MV-4-11 (cell line): ENCODE measurements at regions not wholly inside any gene's neighbourhood (a gene's known extent, or its start where the extent isn't known, plus 50 kb on each side); places are given as distances from the start of the nearest gene placed in this dataset.
A peak's percentile ranks its signal among the peaks of the same experiment; 100 is the strongest.
"Not testable (repeated sequence)": the region's sequence is repeated elsewhere in the genome, so short reads cannot be mapped to it uniquely, and the experiment has no call there.

Source experiments
- DNase-seq: peaks from one replicate; lab custom pipeline; 2025; lab: John Stamatoyannopoulos, UW

GRCh38 chr7:142568435-142569097, 180.7 kb upstream of the PRSS1 start:
- DNase-seq: peak; percentile 71

GRCh38 chr7:142567201-142568075, 181.8 kb upstream of the PRSS1 start:
- no peak for DNase-seq

DNA sequence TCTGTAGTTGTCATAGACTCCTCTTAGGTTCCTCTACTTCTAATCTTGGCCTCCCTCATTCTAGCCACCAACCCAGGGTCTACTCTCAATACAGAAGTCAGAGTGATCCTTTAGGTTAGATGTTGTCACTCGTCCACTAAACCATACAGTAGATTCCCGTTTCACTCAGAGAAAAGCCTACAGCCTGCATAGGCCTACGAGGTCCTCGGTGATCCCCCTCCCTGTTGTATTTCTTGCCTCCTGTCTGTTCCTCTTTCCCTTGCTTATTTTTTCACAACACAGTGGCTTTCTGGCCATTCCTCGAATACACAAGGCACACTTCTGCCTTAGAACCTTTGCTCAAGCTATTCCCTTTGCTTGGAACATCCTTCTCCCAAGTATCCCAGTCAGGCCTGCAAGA, 183.0 kb upstream of the PRSS1 start:
- DNase-seq: peak; percentile 83

- DNase-seq: peak; percentile 57
These were observed 185.1 kb upstream of the PRSS1 start for GRCh38 chr7:142564125-142564524.

DNA sequence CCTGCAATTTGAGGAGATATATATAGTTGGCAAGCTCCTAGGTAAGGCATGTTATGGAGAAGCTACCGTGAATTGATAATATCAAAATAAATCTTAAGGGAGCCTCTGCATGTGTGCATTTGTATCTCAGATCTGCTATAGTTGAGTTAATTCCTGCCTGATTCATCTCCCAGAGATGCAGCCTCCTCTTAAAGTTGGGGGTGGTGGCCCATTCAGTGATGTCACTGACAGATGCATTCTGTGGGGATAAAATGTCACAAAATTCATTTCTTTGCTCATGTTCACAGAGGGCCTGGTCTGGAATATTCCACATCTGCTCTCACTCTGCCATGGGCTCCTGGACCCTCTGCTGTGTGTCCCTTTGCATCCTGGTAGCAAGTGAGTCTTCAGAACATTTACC, 185.8 kb upstream of the PRSS1 start:
- DNase-seq: no peak

GRCh38 chr7:142562688-142563087, 186.6 kb upstream of the PRSS1 start:
- no peak for DNase-seq

- not testable (repeated sequence) for DNase-seq
These were observed 187.9 kb upstream of the PRSS1 start for GRCh38 chr7:142561396-142561795.

DNA sequence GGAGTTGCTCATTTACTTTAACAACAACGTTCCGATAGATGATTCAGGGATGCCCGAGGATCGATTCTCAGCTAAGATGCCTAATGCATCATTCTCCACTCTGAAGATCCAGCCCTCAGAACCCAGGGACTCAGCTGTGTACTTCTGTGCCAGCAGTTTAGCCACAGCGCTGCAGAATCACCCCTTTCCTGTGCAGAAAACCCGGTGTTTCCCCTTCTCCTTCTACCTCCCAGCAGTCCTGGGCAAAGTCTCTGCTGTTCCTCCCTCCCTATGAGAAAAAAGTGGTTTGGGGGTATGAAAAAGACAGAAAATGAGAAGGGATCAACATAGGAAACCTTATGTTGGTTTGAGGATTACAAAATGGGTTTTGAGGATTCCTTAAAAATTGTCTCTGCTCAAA, 188.5 kb upstream of the PRSS1 start:
- peak; percentile 12 for DNase-seq

DNA sequence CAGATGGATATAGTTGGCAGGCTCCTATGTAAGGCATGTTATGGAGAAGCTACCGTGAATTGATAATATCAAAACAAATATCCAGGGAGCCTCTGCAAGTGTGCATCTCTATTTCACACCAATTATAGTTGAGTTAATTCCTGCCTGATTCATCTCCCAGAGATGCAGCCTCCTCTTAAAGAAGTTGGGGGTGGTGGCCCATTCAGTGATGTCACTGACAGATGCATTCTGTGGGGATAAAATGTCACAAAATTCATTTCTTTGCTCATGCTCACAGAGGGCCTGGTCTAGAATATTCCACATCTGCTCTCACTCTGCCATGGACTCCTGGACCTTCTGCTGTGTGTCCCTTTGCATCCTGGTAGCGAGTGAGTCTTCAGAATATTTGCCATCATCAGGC, 189.1 kb upstream of the PRSS1 start:
- no peak for DNase-seq

GRCh38 chr7:142557971-142558582, 191.2 kb upstream of the PRSS1 start:
- DNase-seq: peak; percentile 59

DNA sequence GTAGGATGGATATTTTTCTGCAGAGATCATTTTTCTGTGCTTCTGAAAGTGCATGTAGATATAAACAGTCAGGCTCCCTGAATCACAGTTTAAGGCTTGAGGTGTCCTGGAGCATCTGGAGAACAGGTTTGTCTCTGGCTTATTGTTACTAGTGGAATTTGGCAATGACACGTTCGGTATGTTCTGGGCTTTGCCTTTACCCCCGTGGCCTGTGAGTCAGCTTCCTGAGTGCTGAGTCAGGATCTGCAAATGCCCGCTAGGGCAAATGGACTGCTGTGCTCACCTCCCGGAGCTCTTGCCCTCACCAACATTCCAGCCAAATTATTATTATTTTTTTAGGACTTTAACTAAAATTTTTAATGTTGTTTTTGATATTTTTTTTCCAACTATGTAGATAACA, 192.5 kb upstream of the PRSS1 start:
- DNase-seq: peak; percentile 58

GRCh38 chr7:142554560-142555532, 194.4 kb upstream of the PRSS1 start:
- DNase-seq: no peak

- DNase-seq: no peak
These were observed 196.1 kb upstream of the PRSS1 start for GRCh38 chr7:142553216-142553615.

- no peak for DNase-seq
These were observed 200.3 kb upstream of the PRSS1 start for GRCh38 chr7:142548978-142549377.

DNA sequence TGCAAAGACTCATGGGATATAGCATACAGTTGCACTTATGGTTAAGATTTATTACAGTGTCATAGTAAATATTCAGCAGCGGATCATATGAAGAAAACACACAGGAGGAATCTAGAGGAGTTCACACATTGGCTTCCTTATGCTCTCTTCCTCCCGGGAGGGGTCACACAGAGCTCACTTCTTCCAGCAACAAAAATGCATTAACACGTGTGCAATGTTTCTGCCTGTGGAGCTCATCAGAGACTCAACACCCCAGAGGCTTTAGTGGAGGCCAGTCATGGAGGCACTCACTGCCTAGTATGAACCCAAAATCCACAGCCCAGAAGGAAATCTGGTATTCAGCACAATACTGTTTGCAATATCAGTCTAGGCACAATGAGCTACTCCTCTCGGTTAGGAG, 202.8 kb upstream of the PRSS1 start:
- no peak for DNase-seq

DNA sequence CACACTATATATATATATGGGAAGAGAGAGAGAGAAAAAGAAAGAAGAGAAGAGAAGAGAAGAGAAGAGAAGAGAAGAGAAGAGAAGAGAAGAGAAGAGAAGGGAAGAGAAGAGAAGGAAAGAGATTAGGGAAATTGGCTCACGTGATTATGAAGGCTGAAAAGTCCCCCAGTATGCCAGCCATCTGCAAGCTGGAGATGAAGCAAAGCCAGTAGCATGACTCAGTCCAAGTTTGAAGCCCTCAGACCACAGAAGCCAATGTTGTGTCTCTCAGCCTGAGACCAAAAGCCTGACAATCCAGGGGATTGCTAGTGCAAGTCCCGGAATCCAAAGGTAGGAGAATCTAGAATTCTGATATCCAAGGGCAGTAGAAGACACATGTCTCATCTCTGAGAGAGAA, 206.3 kb upstream of the PRSS1 start:
- peak; percentile 81 for DNase-seq

- DNase-seq: no peak
These were observed 207.2 kb upstream of the PRSS1 start for GRCh38 chr7:142542105-142542504.

GRCh38 chr7:142540371-142540770, 208.9 kb upstream of the PRSS1 start:
- DNase-seq: no peak

DNA sequence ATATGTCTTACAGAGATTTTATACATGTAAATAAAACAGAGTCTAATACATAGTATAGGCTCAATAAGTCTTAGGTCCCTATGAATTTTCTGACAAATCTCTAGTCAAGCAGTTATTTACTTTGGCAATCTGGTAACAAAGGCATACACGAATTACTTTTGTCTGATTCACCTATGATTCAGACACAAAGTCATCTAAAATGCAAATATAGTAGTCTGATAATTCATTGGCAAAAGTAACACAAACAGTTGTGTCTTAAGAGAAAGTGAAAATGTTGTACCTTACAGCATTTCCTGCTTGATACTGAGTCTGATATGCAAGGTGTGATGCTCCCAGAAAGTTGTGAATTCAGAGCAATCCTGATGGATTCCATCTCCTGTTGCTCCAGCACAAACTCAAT, 209.4 kb upstream of the PRSS1 start:
- no peak for DNase-seq

GRCh38 chr7:142537760-142538159, 211.5 kb upstream of the PRSS1 start:
- DNase-seq: no peak

- peak; percentile 65 for DNase-seq
These were observed 214.0 kb upstream of the PRSS1 start for GRCh38 chr7:142535123-142535779.
